ENCODE measurements at regions not wholly inside any gene's neighbourhood (a gene's known extent, or its start where the extent isn't known, plus 50 kb on each side); places are given as distances from the start of the nearest gene placed in this dataset.

DNA sequence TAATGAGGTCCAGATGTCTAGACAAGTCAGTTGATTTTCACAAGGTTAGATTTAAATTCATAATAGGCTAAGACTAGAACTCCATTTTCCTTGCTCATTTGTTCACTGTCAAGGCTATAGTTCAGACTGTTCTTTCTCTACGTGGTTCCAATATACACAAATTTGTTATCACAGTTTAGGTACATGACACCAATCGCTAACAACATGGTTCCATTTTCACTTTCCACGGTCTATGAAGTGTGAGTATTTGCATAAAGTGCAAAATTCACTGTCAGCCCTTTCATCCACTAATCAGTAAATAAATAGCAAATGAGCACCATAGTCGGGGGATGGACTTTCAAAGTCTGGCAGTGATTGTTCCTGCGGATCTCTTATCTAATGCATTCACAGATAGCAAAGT is 315.7 kb upstream of the SPOCK3 start:
- no peak for FAIRE-seq
- TF ChIP-seq POU2F2 (IDR thresholded peaks at IDR 0.05; ENCODE audit: low read depth, low read length) = no peak
- no peak for TF ChIP-seq POLR2AphosphoS5 (IDR thresholded peaks at IDR 0.05; ENCODE audit: low read depth, low read length)
- TF ChIP-seq SPI1 (IDR thresholded peaks at IDR 0.05; ENCODE audit: low read depth, low read length) = no peak
- no peak for TF ChIP-seq POLR2A (IDR thresholded peaks at IDR 0.05; ENCODE audit: low read depth, low read length)
- no peak for TF ChIP-seq TAF1 (IDR thresholded peaks at IDR 0.05; ENCODE audit: low read depth, low read length)
- no peak for TF ChIP-seq PAX5 (IDR thresholded peaks at IDR 0.05; ENCODE audit: insufficient read depth, low read length, severe bottlenecking)

DNA sequence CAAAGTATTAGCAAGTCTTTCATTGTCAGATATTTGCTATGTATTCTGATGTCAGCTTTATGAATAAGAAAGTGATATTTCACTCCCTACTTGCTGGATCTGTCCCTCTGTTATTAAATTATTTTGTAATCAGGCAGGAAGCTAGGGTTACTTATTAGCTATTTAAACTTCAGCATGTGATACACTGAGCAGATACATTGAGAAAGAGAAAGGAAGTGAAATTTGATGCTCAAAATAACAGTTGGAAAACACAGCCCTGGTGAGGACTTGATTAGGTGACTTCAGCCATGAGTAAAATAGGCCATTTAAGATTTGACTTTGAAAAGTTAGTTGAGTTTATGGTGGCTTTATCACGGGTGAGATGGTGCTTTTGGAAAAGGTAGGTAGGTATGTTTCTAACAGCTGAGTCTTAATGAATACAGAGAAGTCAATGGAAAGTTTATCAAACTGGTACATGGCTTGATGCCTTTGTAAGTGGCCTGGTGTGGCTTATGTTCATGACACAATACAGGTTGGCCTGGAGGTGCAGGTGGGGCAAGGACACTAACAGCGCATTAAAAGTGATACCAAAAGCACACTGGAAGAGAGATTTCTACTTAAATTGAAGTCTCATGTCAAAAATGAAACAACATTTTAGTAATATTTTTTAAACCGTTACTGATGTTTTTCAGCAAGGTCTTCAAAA is 321.2 kb upstream of the SPOCK3 start:
- no peak for DNase-seq (ENCODE audit: insufficient read length, low spot score)
- FAIRE-seq = no peak
- TF ChIP-seq POU2F2 (IDR thresholded peaks at IDR 0.05; ENCODE audit: low read depth, low read length) (no peak), SPI1 (IDR thresholded peaks at IDR 0.05; ENCODE audit: low read depth, low read length) (no peak), POLR2A (IDR thresholded peaks at IDR 0.05; ENCODE audit: low read depth, low read length) (no peak), TAF1 (IDR thresholded peaks at IDR 0.05; ENCODE audit: low read depth, low read length) (no peak), POLR2AphosphoS5 (IDR thresholded peaks at IDR 0.05; ENCODE audit: low read depth, low read length) (no peak), PAX5 (IDR thresholded peaks at IDR 0.05; ENCODE audit: insufficient read depth, low read length, severe bottlenecking) (no peak)

More for the DNA sequence above, 315.7 kb upstream of the SPOCK3 start:
- DNase-seq (ENCODE audit: insufficient read length, low spot score) = no peak

DNA sequence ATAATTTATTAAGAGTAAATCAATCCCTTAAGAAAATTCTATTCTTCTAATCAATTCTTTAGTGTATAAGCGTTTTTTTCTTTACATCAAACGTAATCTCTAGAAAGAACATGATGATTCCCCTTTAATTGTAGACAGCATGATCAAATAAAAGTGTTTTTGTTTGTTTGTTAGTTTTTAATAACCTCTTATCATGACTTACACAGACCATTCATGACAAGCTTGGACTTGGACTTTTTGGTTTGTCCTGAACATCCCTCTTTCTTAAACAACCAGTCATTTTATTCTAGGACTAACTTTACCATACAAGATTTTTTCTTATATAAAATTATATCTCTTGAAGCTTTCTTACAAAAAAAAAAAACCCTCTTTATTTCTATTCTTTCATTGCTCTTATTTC is 344.6 kb upstream of the SPOCK3 start:
- no peak for TF ChIP-seq POLR2A (IDR thresholded peaks at IDR 0.05; ENCODE audit: low read depth, low read length)
- FAIRE-seq = no peak
- DNase-seq (ENCODE audit: insufficient read length, low spot score) = no peak

DNA sequence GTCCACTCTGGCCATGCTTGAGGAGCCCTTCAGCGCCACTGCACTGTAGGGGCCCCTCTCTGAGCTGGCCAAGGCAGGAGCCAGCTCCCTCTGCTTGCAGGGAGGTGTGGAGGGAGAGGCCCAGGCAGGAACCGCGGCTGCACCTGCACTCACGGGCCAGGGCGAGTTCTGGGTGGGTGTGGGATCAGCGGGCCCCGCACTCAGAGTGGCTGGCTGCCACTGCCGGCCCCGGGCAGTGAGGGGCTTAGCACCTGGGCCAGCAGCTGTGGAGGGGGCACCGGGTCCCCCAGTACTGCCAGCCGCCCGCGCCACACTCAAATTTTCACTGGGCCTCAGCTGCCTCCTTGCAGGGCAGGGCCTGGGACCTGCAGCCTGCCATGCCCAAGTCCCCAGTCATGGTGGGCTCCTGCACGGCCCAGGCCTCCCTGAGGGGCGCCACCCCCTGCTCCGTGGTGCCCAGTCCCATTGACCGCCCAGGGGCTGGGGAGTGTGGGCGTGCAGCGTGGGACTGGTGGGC is 347.2 kb upstream of the SPOCK3 start:
- DNase-seq (ENCODE audit: insufficient read length, low spot score) (no peak), FAIRE-seq (no peak)
- TF ChIP-seq POLR2A (IDR thresholded peaks at IDR 0.05; ENCODE audit: low read depth, low read length) (no peak), POLR2AphosphoS5 (IDR thresholded peaks at IDR 0.05; ENCODE audit: low read depth, low read length) (no peak), POU2F2 (IDR thresholded peaks at IDR 0.05; ENCODE audit: low read depth, low read length) (no peak), PAX5 (IDR thresholded peaks at IDR 0.05; ENCODE audit: insufficient read depth, low read length, severe bottlenecking) (no peak), TAF1 (IDR thresholded peaks at IDR 0.05; ENCODE audit: low read depth, low read length) (no peak), SPI1 (IDR thresholded peaks at IDR 0.05; ENCODE audit: low read depth, low read length) (no peak)

DNA sequence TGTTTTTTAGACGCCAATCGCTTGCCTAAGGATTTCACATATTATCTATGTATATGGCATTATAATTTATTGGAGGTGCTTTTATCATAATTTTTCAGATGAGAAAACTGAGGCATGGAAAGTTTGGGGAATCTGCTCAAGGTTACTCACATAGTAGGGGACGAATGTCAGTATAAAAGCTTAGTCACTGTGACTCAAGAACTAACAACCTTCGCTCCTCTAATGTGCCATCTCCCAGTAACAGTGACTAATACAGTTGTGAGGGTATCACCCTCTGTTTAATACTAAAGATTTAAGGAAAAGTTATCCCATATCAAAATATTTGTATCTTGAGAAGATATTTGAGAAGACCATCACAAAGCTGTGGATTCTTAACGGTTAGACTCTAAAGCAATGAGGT is 353.1 kb upstream of the SPOCK3 start:
- no peak for FAIRE-seq
- TF ChIP-seq PAX5 (IDR thresholded peaks at IDR 0.05; ENCODE audit: insufficient read depth, low read length, severe bottlenecking) (no peak), POU2F2 (IDR thresholded peaks at IDR 0.05; ENCODE audit: low read depth, low read length) (no peak), POLR2AphosphoS5 (IDR thresholded peaks at IDR 0.05; ENCODE audit: low read depth, low read length) (no peak), TAF1 (IDR thresholded peaks at IDR 0.05; ENCODE audit: low read depth, low read length) (no peak), SPI1 (IDR thresholded peaks at IDR 0.05; ENCODE audit: low read depth, low read length) (no peak), POLR2A (IDR thresholded peaks at IDR 0.05; ENCODE audit: low read depth, low read length) (no peak)

GRCh38 chr4:167595898-167596297 is 361.6 kb upstream of the SPOCK3 start:
- no peak for FAIRE-seq
- TF ChIP-seq PAX5 (IDR thresholded peaks at IDR 0.05; ENCODE audit: insufficient read depth, low read length, severe bottlenecking) (no peak), POLR2AphosphoS5 (IDR thresholded peaks at IDR 0.05; ENCODE audit: low read depth, low read length) (no peak), POU2F2 (IDR thresholded peaks at IDR 0.05; ENCODE audit: low read depth, low read length) (no peak), POLR2A (IDR thresholded peaks at IDR 0.05; ENCODE audit: low read depth, low read length) (no peak), TAF1 (IDR thresholded peaks at IDR 0.05; ENCODE audit: low read depth, low read length) (no peak), SPI1 (IDR thresholded peaks at IDR 0.05; ENCODE audit: low read depth, low read length) (no peak)
- no peak for DNase-seq (ENCODE audit: insufficient read length, low spot score)

More for the DNA sequence above, 353.1 kb upstream of the SPOCK3 start:
- no peak for DNase-seq (ENCODE audit: insufficient read length, low spot score)

GRCh38 chr4:167602157-167602556 is 367.9 kb upstream of the SPOCK3 start:
- TF ChIP-seq POLR2A (IDR thresholded peaks at IDR 0.05; ENCODE audit: low read depth, low read length) (no peak), TAF1 (IDR thresholded peaks at IDR 0.05; ENCODE audit: low read depth, low read length) (no peak), PAX5 (IDR thresholded peaks at IDR 0.05; ENCODE audit: insufficient read depth, low read length, severe bottlenecking) (no peak), SPI1 (IDR thresholded peaks at IDR 0.05; ENCODE audit: low read depth, low read length) (no peak), POLR2AphosphoS5 (IDR thresholded peaks at IDR 0.05; ENCODE audit: low read depth, low read length) (no peak), POU2F2 (IDR thresholded peaks at IDR 0.05; ENCODE audit: low read depth, low read length) (no peak)
- FAIRE-seq (no peak), DNase-seq (ENCODE audit: insufficient read length, low spot score) (no peak)

GRCh38 chr4:167606551-167606950 is 372.3 kb upstream of the SPOCK3 start:
- DNase-seq (ENCODE audit: insufficient read length, low spot score) = no peak
- FAIRE-seq = no peak
- TF ChIP-seq POLR2AphosphoS5 (IDR thresholded peaks at IDR 0.05; ENCODE audit: low read depth, low read length) (no peak), SPI1 (IDR thresholded peaks at IDR 0.05; ENCODE audit: low read depth, low read length) (no peak), POU2F2 (IDR thresholded peaks at IDR 0.05; ENCODE audit: low read depth, low read length) (no peak), TAF1 (IDR thresholded peaks at IDR 0.05; ENCODE audit: low read depth, low read length) (no peak), POLR2A (IDR thresholded peaks at IDR 0.05; ENCODE audit: low read depth, low read length) (no peak), PAX5 (IDR thresholded peaks at IDR 0.05; ENCODE audit: insufficient read depth, low read length, severe bottlenecking) (no peak)

- FAIRE-seq (no peak), DNase-seq (ENCODE audit: insufficient read length, low spot score) (no peak)
- TF ChIP-seq POLR2AphosphoS5 (IDR thresholded peaks at IDR 0.05; ENCODE audit: low read depth, low read length) (no peak), TAF1 (IDR thresholded peaks at IDR 0.05; ENCODE audit: low read depth, low read length) (no peak), POLR2A (IDR thresholded peaks at IDR 0.05; ENCODE audit: low read depth, low read length) (no peak), POU2F2 (IDR thresholded peaks at IDR 0.05; ENCODE audit: low read depth, low read length) (no peak)
These were observed 379.1 kb upstream of the SPOCK3 start for GRCh38 chr4:167613381-167613780.

DNA sequence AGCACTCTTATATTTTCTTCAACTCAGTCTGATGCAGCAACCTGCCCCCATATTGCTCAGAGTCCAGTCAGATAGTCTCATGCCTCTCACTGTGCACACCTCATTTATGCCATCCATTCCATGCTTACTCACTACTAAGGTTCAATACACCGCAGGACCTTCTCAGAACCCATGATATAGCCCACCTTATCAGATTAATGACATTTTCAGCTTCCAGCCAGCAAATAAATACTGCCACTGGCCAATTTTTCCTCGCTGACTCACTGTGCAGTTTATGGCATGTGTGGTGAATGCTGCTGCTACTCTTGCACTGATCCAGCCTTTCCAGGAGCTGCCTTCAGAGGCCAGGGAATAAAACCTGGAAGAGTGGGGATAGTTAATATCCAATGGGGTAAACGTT is 380.6 kb upstream of the SPOCK3 start:
- TF ChIP-seq POLR2A (IDR thresholded peaks at IDR 0.05; ENCODE audit: low read depth, low read length) = no peak
- no peak for TF ChIP-seq TAF1 (IDR thresholded peaks at IDR 0.05; ENCODE audit: low read depth, low read length)
- no peak for TF ChIP-seq POLR2AphosphoS5 (IDR thresholded peaks at IDR 0.05; ENCODE audit: low read depth, low read length)
- TF ChIP-seq SPI1 (IDR thresholded peaks at IDR 0.05; ENCODE audit: low read depth, low read length) = no peak
- no peak for TF ChIP-seq PAX5 (IDR thresholded peaks at IDR 0.05; ENCODE audit: insufficient read depth, low read length, severe bottlenecking)
- no peak for TF ChIP-seq POU2F2 (IDR thresholded peaks at IDR 0.05; ENCODE audit: low read depth, low read length)
- DNase-seq (ENCODE audit: insufficient read length, low spot score) (no peak), FAIRE-seq (no peak)

Data from GM12891 (cell line).